ENCODE measurements at regions not wholly inside any gene's neighbourhood (a gene's known extent, or its start where the extent isn't known, plus 50 kb on each side); places are given as distances from the start of the nearest gene placed in this dataset.
"Not testable (repeated sequence)": the region's sequence is repeated elsewhere in the genome, so short reads cannot be mapped to it uniquely, and the experiment has no call there.

DNA sequence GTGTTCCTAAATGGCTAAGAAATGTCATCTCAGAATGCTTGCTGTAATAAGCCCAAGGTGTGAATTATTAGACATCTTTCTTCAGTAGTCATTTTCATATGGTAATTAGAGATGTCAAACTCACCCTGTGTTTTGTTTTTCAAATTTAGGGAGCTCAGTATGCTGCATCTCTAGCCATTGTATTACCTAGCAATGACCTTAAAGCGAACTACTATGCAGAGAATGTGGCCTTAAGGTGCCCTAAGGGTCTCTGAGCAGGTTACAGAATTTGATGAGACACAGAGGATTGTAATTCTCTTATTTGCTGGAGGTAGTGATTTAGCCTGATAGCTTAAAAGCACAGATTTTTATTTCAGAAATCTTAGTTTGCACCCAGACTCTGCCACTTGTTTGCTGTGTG is 1052.6 kb upstream of the DDX18 start:
- DNase-seq = no peak
- intact Hi-C loops (cut with DNase I) = no loop called here

DNA sequence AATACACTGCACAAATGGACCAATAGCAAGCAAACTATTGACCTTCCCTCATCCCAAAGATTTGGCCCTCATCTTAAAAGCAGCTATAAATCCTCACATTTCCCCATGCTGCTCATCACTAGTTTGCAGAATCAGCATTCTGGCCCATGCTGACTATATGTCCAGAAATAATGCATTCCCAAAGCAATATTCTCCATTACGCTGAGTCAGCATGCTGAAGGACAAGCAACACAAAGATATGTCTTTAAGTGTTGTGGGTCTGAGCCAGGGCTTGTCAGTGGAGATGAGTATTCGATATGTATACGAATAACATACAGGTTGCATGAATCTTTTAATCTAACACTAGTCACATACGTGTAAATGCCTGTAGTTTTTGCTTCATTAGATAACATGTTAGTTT is 1045.0 kb upstream of the DDX18 start:
- no peak for DNase-seq
- intact Hi-C loops (cut with DNase I) = no loop called here

DNA sequence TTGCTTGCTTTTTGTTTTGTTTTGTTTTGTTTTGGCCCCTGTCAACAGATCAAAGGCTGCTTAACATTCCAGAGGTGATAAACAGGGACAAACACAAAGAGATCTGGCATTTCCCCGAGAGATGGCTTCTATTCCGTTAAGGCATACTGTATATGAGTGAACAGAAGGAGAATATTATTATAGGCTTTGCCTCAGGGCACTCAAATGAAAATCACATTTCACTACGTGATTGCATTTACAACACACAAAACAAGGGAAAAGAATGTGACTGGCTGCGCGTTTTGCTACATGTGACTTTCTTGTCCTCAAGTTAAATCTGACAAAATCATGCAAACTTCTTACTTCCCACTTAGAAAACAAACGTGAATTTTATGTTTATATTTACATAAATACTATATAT is 1037.9 kb upstream of the DDX18 start:
- no peak for DNase-seq

DNA sequence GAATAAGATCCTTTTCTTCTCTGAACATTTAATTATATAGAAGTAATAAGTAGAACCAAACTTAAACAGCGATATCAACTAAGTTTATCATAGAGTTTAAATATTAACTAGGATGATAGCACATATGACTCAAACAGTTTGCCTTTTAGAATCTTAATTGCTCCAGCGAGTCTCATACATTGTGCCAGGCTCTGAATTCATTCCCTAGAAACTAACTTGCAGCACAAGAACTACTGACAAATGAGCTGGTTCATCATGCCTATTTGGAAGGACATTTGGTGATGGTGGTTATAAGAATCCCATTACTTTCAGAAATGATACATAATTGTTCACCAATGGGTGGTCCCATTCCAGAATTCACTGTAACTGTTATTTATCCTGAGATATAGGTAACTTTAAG is 1026.6 kb upstream of the DDX18 start:
- no peak for DNase-seq
- intact Hi-C loops (cut with DNase I) = no loop called here

More for the DNA sequence above, 1037.9 kb upstream of the DDX18 start:
- intact Hi-C loops (cut with DNase I) = no loop called here

DNA sequence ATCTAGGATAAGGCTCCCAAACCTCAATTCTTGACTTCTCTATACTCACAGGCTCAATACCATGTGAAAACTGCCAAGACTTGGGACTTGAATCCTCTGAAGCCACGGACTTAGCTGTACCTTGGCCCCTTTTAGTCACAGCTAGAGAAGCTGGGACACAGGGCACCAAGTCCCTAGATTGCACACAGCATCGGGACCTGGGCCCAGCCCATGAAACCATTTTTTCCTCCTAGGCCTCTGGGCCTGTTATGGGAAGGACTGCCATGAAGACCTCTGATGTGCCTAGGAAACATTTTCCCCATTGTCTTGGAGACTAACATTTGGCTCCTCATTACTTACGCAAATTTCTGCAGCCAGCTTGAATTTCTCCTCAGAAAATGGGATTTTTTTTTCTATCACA is 1011.8 kb upstream of the DDX18 start:
- intact Hi-C loops (cut with DNase I) = no loop called here
- DNase-seq = no peak

DNA sequence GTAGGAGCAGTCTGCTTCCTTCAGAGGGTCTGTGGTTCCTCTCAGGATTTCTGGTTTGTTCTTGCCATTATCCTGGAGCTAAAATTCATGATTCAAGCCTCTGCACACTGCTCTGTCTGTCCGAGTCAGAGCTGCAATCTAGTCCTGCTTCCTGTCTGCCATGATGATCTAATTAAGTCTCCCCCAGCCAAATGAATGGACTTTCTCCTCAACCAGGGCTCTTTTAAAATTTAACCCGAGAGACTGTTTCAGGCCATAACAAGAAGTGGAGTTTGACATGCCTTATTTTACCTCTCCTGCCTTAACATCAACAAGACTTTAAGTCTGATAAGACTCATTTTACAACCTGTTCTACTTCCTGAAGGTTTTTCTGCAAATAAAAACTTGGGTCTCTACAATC is 1009.6 kb upstream of the DDX18 start:
- intact Hi-C loops (cut with DNase I) = no loop called here
- no peak for DNase-seq

DNA sequence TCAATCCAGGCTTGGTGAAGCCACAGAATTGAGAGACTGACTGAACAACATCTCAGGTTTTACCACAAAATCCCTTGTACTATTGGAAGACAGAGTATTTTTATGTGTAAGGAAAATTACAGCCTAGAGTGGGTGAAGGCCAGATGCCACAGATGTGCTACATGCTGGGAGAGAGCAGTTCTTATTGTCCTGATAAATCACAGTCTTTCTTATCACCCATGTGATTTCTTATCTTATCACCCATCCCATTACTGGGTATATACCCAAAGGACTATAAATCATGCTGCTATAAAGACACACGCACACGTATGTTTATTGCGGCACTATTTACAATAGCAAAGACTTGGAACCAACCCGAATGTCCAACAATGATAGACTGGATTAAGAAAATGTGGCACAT is 1008.0 kb upstream of the DDX18 start:
- intact Hi-C loops (cut with DNase I); DNase-seq: not testable (repeated sequence)

DNA sequence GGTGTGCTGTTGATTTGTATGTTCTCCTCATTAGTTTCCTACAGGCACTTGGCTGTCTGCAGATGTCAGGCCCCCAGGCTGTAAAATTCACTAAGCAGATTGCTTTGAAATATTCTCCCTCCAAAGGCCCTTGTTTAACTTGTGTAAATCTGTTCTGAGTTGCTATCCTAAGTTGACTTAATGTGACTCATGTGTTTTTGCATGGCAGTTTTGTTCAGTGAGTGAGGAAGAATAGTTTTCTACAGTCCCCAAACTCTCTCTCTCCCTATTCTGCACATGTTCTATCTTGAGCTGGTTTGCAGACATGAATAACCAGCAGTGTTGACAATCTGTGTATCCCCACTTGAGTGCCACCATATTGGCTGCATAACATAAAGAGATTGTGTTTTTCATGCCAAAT is 1005.4 kb upstream of the DDX18 start:
- no peak for DNase-seq
- intact Hi-C loops (cut with DNase I) = no loop called here

DNA sequence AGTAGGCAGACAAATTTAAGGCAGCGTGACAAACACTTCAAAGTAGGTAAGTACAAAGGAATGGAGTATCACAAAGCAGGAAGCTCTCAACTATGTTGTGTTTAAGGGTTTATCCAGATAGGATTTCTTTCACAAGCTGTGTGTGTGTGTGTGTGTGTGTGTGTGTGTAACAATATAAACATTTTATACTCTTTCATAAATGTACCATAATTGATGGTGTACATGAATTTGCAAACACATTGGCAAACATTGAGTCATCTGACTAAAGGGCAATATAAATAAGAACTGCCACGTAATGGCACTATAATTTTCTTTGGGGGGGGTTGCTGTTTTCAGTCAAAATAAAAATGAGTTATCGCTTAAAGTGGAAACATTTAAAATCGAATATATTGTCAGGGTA is 1004.4 kb upstream of the DDX18 start:
- no peak for DNase-seq
- intact Hi-C loops (cut with DNase I) = no loop called here

DNA sequence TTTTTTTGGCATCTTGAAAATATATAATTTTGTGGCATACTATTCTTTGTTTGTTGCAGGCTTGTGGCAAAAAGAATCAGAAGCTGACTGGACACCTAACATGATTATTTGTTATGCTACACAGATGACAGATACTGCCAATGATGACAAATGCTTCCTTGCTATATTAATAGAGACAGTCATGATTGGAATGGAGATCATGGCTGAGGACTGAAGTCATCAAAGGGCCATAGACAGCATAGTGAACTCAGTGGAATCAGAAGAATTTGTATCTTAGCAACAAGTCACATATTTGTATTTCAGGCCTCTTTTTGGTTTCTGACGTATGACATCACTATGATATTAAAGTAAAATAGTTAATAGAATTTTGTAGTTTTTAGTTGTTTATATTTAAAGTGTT is 1003.8 kb upstream of the DDX18 start:
- no peak for DNase-seq
- intact Hi-C loops (cut with DNase I) = no loop called here

DNA sequence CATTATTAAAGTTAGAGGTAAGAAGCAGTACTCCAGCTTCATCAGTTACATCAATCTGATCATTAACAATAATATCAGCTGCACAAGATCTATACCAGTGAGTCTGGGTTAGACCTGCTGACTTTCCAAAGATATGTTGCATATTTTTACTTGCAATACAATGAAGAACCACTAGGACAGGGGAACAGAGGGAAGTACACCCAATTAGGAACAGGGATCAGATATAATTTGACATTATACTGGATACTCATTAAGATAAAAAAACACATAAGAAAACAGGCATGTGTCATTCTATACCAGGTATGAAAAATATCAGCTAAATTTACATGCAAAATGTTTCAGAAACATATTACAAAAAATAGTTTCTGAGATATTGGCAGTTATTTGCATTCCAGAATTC is 995.1 kb upstream of the DDX18 start:
- no peak for DNase-seq
- intact Hi-C loops (cut with DNase I) = no loop called here

DNA sequence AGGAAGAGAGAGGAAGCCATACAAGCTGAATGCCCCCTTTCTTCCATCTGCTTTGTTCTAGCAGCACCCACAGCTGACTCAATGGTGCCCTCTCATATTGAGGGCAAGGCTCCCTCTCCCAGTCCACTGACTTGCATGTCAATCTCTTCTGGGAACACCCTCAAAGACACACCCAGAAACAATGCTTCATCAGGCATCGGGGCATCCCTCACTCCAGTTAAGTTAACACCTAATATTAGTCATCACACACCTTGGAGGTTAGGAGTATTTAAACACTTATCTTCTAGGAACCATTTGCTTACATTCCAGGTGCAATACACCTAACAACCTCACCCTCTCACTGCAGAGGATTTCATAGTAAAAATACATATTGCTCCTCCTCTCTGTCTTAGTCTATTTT is 993.5 kb upstream of the DDX18 start:
- no peak for DNase-seq
- intact Hi-C loops (cut with DNase I) = no loop called here

DNA sequence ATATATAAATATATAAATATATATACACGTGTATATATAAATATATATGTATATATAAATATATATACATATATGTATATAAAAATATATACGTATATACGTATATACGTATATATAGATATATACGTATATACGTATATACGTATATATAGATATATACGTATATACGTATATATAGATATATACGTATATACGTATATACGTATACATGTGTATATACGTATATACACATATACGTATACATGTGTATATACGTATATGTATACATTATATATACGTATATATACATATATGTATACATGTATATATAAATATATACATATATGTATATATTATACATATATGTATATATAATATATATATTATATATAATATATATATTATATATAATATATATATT is 984.9 kb upstream of the DDX18 start:
- intact Hi-C loops (cut with DNase I); DNase-seq: not testable (repeated sequence)

DNA sequence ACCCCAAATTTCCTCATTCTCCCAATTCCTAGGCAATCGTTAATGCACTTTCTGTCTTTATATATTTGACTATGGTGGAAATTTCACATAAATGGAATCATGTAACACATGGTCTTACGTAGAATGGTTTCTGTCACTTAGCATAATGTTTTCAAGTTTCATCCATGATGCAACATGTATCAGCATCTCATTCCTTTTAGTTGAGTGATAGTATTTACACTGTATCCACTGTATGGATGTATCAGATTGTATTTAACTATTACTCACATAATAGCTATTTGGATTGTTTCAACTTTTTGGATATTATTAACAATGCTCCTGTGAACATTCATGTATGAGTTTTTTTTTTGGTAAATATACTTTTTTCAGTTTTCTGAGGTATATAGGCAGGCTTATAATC is 982.3 kb upstream of the DDX18 start:
- no peak for DNase-seq
- intact Hi-C loops (cut with DNase I) = no loop called here

DNA sequence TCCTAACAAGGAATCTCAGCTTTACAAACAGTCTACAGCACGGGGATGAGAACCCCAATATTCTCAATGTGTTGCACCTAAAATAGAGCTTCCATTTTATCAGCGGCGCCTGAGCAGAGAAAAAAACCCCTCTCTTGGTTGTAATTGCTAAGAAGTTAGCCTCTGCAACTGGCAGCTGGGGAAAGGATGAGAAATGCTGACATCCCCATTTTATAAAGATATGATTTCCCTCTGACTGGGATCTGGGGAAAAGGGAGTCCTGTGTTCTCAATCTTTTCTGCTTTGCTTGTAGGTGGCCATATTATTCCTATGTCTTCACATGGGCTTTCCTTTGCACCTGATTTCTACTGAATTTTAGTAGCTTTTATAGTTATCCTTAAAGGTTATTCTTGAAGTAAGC is 981.4 kb upstream of the DDX18 start:
- intact Hi-C loops (cut with DNase I) = no loop called here

DNA sequence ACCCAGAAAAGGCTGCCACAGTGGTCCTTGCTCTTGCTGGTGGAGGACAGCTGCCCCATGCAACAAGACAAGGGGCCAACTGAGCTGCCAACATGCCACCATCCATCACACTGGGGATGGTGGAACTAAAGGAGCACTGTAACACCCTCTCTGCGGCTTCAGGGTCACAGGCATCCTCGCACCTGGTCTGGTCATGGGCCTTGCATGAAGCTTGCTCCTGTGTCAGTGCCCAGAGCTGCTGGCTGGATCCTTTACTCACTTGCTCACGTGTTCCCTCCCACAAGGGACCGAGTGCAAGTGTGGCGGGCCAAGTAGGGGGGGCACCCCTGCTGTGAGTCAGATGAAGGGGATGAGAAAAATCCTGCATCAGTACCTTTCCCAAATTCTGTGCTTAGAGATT is 972.3 kb upstream of the DDX18 start:
- intact Hi-C loops (cut with DNase I) = no loop called here
- DNase-seq = no peak

More for the DNA sequence above, 981.4 kb upstream of the DDX18 start:
- no peak for DNase-seq

DNA sequence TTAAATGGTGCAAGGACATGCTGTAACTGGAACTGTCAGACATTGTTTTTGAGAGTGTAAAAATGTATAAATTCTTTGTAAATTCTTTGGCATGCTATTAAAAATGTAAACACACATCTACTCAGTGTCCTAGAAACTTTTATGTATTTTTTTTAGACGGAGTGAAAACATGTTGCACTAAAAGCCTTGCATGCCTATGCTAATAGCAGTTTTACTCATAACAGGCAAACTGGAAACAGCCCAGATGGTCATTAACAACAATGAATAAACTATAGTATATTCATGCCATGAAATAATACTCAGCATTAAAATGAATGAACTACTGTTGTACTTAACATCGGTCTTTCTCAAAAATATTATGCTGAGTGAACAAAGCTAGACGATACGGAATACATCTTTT is 954.8 kb upstream of the DDX18 start:
- intact Hi-C loops (cut with DNase I) = no loop called here
- no peak for DNase-seq

DNA sequence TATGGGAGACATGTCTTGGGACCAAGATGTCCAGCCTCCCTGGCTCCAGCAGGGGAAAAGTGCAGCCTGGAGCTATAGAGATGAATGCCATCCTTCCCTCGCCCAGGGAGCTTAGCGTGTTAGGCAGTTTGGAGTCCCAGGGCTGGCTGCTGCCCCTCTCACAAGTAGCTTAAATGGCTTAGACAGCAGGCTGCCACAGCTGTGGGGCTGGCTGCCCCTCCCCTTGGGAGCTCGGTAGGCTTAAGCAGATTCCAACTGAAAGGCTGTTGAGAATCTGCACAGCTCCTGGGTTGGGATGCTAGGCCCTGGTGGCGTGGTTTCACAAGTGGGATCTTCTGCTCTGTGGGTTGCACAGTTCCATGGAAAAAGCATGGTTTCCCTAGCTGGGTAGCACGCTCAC is 940.5 kb upstream of the DDX18 start:
- no peak for DNase-seq
- intact Hi-C loops (cut with DNase I) = no loop called here

DNA sequence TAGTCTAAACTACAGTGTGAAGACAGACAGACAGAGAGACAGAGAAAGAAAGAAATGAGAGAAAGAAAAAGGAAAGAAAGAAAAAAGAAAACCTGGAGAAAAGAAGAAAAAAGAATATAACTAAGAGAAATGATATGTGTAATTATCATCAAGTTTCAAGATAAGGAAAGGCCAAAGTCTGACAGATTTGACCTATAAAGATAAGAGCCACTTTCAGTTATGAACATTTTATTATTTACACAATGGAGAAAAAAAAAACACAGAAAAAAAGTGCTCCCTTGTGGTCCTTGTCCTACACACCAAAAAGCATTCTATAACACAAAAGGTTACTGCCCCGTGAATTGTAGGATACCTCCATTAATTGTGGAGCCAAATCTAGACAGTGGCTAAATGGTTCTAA is 937.2 kb upstream of the DDX18 start:
- no peak for DNase-seq
- intact Hi-C loops (cut with DNase I) = no loop called here

DNA sequence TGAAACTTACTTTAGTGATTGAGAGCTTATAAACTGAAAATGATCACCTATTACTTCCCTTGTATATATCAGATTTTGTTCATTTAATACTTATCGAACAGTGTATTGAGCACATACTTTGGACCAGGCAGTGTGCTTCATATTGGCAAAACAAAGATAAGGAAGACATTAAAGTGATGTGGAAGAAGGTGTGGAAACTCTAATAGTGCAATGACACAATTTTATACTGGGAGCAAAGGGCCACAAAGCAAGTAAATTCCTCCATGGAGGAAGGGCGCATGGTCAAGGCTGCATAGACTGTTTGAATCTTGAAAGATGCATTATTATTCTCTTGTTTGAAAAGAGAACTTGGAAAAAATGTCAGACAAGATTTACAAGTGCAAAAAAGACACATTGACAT is 936.5 kb upstream of the DDX18 start:
- no peak for DNase-seq
- intact Hi-C loops (cut with DNase I) = no loop called here

DNA sequence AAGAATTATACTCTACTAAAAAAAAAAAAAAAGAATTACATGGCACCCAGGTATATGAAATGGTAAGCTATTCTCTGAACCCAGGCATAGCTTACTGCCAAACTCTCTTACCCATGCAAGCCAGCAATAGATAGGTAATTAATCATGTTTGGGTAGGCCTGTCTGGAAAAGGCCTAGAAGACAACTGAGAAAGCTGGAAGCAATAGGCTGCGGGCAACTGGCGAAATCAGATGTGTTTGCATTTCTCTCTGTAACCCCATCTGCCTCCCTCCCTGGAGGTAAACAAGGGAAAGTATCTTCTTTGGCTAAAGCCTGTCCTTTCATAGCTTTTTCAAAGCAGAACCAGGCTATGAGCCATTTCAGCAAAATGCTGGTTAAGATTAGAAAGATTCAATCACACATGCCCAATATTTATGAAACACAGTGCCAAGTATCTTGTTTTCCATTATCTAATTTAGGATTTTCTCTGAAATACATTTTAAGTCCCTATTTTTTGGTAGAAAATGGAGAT is 934.8 kb upstream of the DDX18 start:
- intact Hi-C loops (cut with DNase I) = no loop called here
- DNase-seq = no peak

DNA sequence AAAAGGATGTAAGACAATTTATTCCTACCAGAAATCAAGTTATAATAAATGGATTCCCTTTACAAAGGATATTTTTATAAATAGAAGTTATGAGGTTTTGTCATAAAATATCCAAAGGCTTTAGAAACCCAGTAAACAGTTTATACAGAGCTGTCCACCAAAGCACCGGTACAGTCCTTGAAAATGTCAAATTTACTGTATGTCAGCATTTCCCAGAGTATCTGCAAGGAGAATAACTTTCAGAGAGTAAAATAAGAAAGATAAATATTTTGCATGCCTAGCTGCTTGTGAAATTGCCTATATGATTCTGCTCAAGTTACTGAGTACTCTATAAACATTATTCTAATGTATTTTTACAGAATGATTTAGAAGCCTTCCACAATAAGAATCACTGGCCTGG is 923.3 kb upstream of the DDX18 start:
- intact Hi-C loops (cut with DNase I) = no loop called here
- DNase-seq = no peak

DNA sequence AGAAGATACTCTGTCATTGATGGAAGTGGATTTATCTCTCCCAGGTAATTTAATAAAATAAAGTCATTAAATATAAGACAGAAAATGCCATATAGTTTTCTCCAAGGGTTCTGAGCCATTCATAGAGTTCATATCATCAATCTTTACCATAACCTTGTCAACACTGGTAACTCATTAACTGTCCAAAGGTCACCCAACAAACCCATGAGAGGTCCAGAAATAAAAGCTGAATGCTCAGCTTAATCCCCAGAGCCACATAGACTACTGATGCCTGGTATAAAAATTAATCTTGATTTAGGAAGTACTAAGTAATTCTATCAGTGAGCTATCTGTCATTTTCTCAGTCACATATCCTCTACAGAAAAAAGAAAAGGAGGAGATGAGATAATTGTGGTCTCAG is 903.0 kb upstream of the DDX18 start:
- no peak for DNase-seq
- intact Hi-C loops (cut with DNase I) = no loop called here

DNA sequence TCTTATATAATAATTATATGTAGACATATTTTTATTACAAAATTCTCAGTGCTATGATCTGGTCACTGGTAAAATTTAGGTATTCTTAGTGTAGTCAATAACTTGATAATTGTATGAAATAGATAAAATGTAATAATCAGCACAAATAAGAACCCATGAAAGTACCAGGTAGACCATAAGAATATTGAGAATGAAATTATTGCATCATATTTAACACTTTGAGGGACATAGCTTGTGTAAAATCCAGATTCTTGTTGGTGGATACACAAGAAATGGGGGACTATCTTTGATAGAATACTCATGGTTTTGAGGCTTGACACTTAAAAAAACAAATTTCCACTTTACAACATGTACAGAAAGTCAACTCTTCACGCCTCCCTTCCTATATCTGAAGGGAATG is 898.8 kb upstream of the DDX18 start:
- no peak for DNase-seq
- intact Hi-C loops (cut with DNase I) = no loop called here
